Muscle of leg (tissue), 3 donors: ENCODE measurements at regions not wholly inside any gene's neighbourhood (a gene's known extent, or its start where the extent isn't known, plus 50 kb on each side); places are given as distances from the start of the nearest gene placed in this dataset.

ENCODE experiments used
- DNase-seq: peaks from one replicate; pipeline ENCODE4 v3.0.0; 2013
- H3K27ac ChIP-seq: one replicate; pipeline ENCODE4 v1.5.1; 2013; ENCODE audit warnings: mild to moderate bottlenecking, low read length, control low read depth
- H3K27me3 ChIP-seq: one replicate; pipeline ENCODE4 v1.6.1; 2013; ENCODE audit warnings: low read length; ENCODE audit not compliant: control insufficient read depth, insufficient read depth
- H3K36me3 ChIP-seq: one replicate; pipeline ENCODE4 v1.6.1; 2013; ENCODE audit warnings: low read length; ENCODE audit not compliant: control insufficient read depth, insufficient read depth
- H3K4me1 ChIP-seq: one replicate; pipeline ENCODE4 v1.6.1; 2013; ENCODE audit warnings: low read length; ENCODE audit not compliant: control insufficient read depth, insufficient read depth
- H3K4me3 ChIP-seq: one replicate; pipeline ENCODE4 v1.5.1; 2013; ENCODE audit warnings: low read length, control low read depth
- H3K9me3 ChIP-seq: replicated peaks from 2 replicates; pipeline ENCODE4 v1.6.1; 2013; ENCODE audit warnings: low read depth, low read length; ENCODE audit not compliant: control insufficient read depth
- WGBS: methylation state at CpG from one replicate; pipeline ENCODE4 v1.1.5; 2013; ENCODE audit warnings: missing lambda C conversion rate; ENCODE audit not compliant: insufficient coverage; 5-methylcytosine and 5-hydroxymethylcytosine counted together

DNA sequence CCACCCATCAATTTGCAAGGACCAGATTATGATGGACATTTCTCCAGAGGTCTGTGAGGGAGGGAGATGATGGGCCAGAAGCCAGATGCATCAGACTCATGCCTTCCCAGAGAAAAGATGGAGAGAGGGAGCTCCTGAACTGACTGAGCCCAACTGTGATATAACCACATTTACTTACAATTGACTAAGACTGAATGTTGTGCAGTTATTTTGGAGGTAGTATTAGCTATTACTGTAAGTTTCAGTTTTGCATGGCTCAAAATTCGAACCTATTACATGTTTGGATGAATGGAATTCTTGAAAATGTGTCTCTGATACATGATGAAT lies 211.1 kb upstream of the SFSWAP start:
- no peak for DNase-seq
- no peak overlapping the region for H3K4me3 ChIP-seq
- H3K27me3 ChIP-seq = peaks cover 5% of the 10 kb centered on the region
- no peaks in the 10 kb centered on the region for H3K4me1 ChIP-seq
- WGBS = 50% methylated on average over 1 of the region's 1 CpG
- H3K27ac ChIP-seq = no peak overlapping the region
- H3K36me3 ChIP-seq = no peaks in the 10 kb centered on the region
- no peaks in the 10 kb centered on the region for H3K9me3 ChIP-seq

GRCh38 chr12:131500564-131500963 lies 210.3 kb upstream of the SFSWAP start:
- Histone ChIP-seq H3K9me3 (no peaks in the 10 kb centered on the region), H3K4me3 (no peak overlapping the region), H3K27me3 (peaks cover 5% of the 10 kb centered on the region), H3K27ac (no peak overlapping the region), H3K4me1 (no peaks in the 10 kb centered on the region), H3K36me3 (no peaks in the 10 kb centered on the region)
- no peak for DNase-seq
- 74% methylated on average over 5 of the region's 10 CpGs for WGBS

GRCh38 chr12:131505561-131505960 lies 205.3 kb upstream of the SFSWAP start:
- DNase-seq = no peak
- H3K4me1 ChIP-seq = no peaks in the 10 kb centered on the region
- peaks cover 3% of the 10 kb centered on the region for H3K27me3 ChIP-seq
- H3K36me3 ChIP-seq = no peaks in the 10 kb centered on the region
- no peak overlapping the region for H3K4me3 ChIP-seq
- H3K27ac ChIP-seq = no peak overlapping the region
- WGBS = 56% methylated on average over 7 of the region's 9 CpGs
- no peaks in the 10 kb centered on the region for H3K9me3 ChIP-seq

GRCh38 chr12:131506426-131506825 lies 204.5 kb upstream of the SFSWAP start:
- no peaks in the 10 kb centered on the region for H3K9me3 ChIP-seq
- H3K27ac ChIP-seq = no peak overlapping the region
- 83% methylated on average over 5 of the region's 6 CpGs for WGBS
- H3K36me3 ChIP-seq = no peaks in the 10 kb centered on the region
- H3K4me1 ChIP-seq = no peaks in the 10 kb centered on the region
- H3K4me3 ChIP-seq = no peak overlapping the region
- DNase-seq = no peak
- peaks cover 3% of the 10 kb centered on the region for H3K27me3 ChIP-seq

GRCh38 chr12:131507094-131507493 lies 203.8 kb upstream of the SFSWAP start:
- Histone ChIP-seq H3K9me3 (no peaks in the 10 kb centered on the region), H3K36me3 (no peaks in the 10 kb centered on the region), H3K27ac (no peak overlapping the region), H3K27me3 (peaks cover 3% of the 10 kb centered on the region), H3K4me3 (no peak overlapping the region), H3K4me1 (no peaks in the 10 kb centered on the region)
- WGBS = 92% methylated on average over 2 of the region's 4 CpGs
- no peak for DNase-seq

GRCh38 chr12:131507881-131508280 lies 203.0 kb upstream of the SFSWAP start:
- no peaks in the 10 kb centered on the region for H3K4me1 ChIP-seq
- no peaks in the 10 kb centered on the region for H3K9me3 ChIP-seq
- H3K4me3 ChIP-seq = no peak overlapping the region
- no peaks in the 10 kb centered on the region for H3K36me3 ChIP-seq
- H3K27ac ChIP-seq = no peak overlapping the region
- peaks cover 3% of the 10 kb centered on the region for H3K27me3 ChIP-seq
- DNase-seq = no peak
- 30% methylated on average over 5 of the region's 9 CpGs for WGBS

- no peak for DNase-seq
- WGBS = 65% methylated on average over 7 of the region's 7 CpGs
- Histone ChIP-seq H3K4me3 (no peak overlapping the region), H3K27ac (no peak overlapping the region), H3K36me3 (no peaks in the 10 kb centered on the region), H3K27me3 (peaks cover 3% of the 10 kb centered on the region), H3K9me3 (no peaks in the 10 kb centered on the region), H3K4me1 (no peaks in the 10 kb centered on the region)
Measured at GRCh38 chr12:131509701-131510100, 201.2 kb upstream of the SFSWAP start.

GRCh38 chr12:131510431-131510830 lies 200.5 kb upstream of the SFSWAP start:
- Histone ChIP-seq H3K27ac (no peak overlapping the region), H3K36me3 (no peaks in the 10 kb centered on the region), H3K4me3 (no peak overlapping the region), H3K27me3 (peaks cover 3% of the 10 kb centered on the region), H3K9me3 (no peaks in the 10 kb centered on the region), H3K4me1 (no peaks in the 10 kb centered on the region)
- no peak for DNase-seq
- 25% methylated on average over 3 of the region's 4 CpGs for WGBS

GRCh38 chr12:131511391-131511802 lies 199.5 kb upstream of the SFSWAP start:
- H3K27ac ChIP-seq = no peak overlapping the region
- H3K4me1 ChIP-seq = no peaks in the 10 kb centered on the region
- H3K9me3 ChIP-seq = no peaks in the 10 kb centered on the region
- DNase-seq = peak; percentile 5
- WGBS = 59% methylated on average over 5 of the region's 7 CpGs
- H3K4me3 ChIP-seq = no peak overlapping the region
- no peaks in the 10 kb centered on the region for H3K36me3 ChIP-seq
- H3K27me3 ChIP-seq = peaks cover 2% of the 10 kb centered on the region

- Histone ChIP-seq H3K27ac (no peak overlapping the region), H3K4me1 (no peaks in the 10 kb centered on the region), H3K4me3 (no peak overlapping the region), H3K9me3 (no peaks in the 10 kb centered on the region), H3K36me3 (no peaks in the 10 kb centered on the region), H3K27me3 (peaks cover 2% of the 10 kb centered on the region)
- no peak for DNase-seq
- WGBS = 79% methylated on average over 9 of the region's 11 CpGs
Measured at GRCh38 chr12:131511803-131512561, 198.9 kb upstream of the SFSWAP start.

DNA sequence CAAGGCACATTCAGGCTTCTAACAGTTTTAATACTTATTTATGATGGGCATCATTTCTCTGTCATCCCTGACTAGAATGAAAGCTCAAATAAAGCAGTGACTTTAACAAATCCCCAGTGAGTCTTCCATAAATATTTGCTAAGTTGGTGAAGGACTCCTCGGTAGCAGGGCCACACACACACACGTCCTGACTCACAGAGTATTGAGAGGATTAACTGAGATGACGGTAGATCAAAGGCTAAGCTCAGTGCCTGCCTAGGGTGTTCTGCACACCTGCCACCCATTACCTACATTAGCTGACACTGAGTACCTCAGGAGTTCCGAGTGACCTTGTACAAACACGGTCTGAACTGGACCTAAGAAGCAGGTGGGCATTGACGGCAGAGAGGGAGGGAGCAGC lies 197.3 kb upstream of the SFSWAP start:
- WGBS = 17% methylated on average over 4 of the region's 6 CpGs
- Histone ChIP-seq H3K27me3 (peaks cover 2% of the 10 kb centered on the region), H3K4me3 (no peak overlapping the region), H3K27ac (no peak overlapping the region), H3K4me1 (no peaks in the 10 kb centered on the region), H3K9me3 (no peaks in the 10 kb centered on the region), H3K36me3 (no peaks in the 10 kb centered on the region)
- no peak for DNase-seq
